ENCODE measurements at regions not wholly inside any gene's neighbourhood (a gene's known extent, or its start where the extent isn't known, plus 50 kb on each side); places are given as distances from the start of the nearest gene placed in this dataset.

DNA sequence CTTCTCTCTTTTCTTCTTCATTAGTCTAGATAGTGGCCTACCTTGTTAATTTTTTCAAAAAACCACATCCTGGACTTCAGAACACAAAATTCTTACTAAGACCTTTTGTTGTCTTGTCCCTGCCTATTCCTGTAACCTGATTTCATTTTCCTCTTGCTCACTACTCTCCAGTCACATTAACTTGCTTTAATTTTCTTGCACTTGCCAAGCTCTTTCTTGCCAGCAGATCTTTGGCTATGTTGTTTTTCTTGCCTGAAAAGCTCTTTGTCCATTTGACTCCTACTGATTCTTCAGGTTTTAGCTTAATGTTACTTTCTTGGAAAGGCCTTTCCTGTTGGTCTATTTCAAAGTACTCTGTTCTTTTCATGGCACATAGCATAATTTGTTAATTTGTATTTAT is 356.8 kb downstream of the OSTF1 start:
- Histone ChIP-seq H3K9ac (ENCODE audit: low read length) (no peak overlapping the region), H3K27ac (ENCODE audit: low read depth, low read length) (no peak overlapping the region), H4K20me1 (ENCODE audit: insufficient read depth) (no peaks in the 10 kb centered on the region), H3K79me2 (ENCODE audit: insufficient read depth, low read length) (no peaks in the 10 kb centered on the region), H3K27me3 (ENCODE audit: insufficient read depth, low read length) (no peaks in the 10 kb centered on the region), H3K36me3 (ENCODE audit: control insufficient read depth in 1 of 2, insufficient read depth in 2 of 2, low read length in 2 of 2) (no peaks in the 10 kb centered on the region), H3K9me2 (ENCODE audit: insufficient read depth) (no peaks in the 10 kb centered on the region), H3K4me2 (ENCODE audit: low read length) (no peak overlapping the region), H3K4me3 (replicated peaks in 1 of 2; ENCODE audit: low read depth in 1 of 2, low read length in 2 of 2) (no peak overlapping the region), H2AFZ (ENCODE audit: low read depth, low read length, poor library complexity, severe bottlenecking) (no peak overlapping the region), H3K4me1 (ENCODE audit: control insufficient read depth in 1 of 2, insufficient read depth in 2 of 2, low read length in 2 of 2) (no peaks in the 10 kb centered on the region), H3K9me3 (ENCODE audit: control insufficient read depth in 1 of 2, insufficient read depth in 1 of 2, low read depth in 1 of 2, low read length in 2 of 2) (no peaks in the 10 kb centered on the region)
- ChIA-PET RAD21 (ENCODE audit: low non-redundant PET in 1 of 2, low total read pairs in 2 of 2, uncharacterized antibody in 2 of 2, unreplicated experiment in 2 of 2) (no interaction called here), CTCF (no interaction called here), POLR2A (no interaction called here)
- TF ChIP-seq ZNF274 (IDR thresholded peaks at IDR 0.05; ENCODE audit: low read depth, low read length) (no peak), CBX3 (IDR thresholded peaks at IDR 0.05; ENCODE audit: low read depth) (no peak), POLR2AphosphoS5 (IDR thresholded peaks at IDR 0.05; ENCODE audit: low read depth, low read length) (no peak), SRF (IDR thresholded peaks at IDR 0.05; ENCODE audit: low read depth) (no peak), CEBPB (IDR thresholded peaks at IDR 0.05; ENCODE audit: low read depth) (no peak), EZH2 (IDR thresholded peaks at IDR 0.05) (no peak), JUND (IDR thresholded peaks at IDR 0.05) (no peak), FOSL1 (IDR thresholded peaks at IDR 0.05; ENCODE audit: low read depth) (no peak)
- TF ChIP-seq, protein P1, sequence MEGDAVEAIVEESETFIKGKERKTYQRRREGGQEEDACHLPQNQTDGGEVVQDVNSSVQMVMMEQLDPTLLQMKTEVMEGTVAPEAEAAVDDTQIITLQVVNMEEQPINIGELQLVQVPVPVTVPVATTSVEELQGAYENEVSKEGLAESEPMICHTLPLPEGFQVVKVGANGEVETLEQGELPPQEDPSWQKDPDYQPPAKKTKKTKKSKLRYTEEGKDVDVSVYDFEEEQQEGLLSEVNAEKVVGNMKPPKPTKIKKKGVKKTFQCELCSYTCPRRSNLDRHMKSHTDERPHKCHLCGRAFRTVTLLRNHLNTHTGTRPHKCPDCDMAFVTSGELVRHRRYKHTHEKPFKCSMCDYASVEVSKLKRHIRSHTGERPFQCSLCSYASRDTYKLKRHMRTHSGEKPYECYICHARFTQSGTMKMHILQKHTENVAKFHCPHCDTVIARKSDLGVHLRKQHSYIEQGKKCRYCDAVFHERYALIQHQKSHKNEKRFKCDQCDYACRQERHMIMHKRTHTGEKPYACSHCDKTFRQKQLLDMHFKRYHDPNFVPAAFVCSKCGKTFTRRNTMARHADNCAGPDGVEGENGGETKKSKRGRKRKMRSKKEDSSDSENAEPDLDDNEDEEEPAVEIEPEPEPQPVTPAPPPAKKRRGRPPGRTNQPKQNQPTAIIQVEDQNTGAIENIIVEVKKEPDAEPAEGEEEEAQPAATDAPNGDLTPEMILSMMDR (IDR thresholded peaks at IDR 0.05 in 2 of 3, conservative IDR thresholded peaks at IDR 0.05 in 1 of 3; ENCODE audit: borderline replicate concordance in 1 of 3, insufficient read depth in 1 of 3, low read depth in 2 of 3, low read length in 2 of 3): no peak
- ATAC-seq (no peak), DNase-seq (ENCODE audit: low read depth, low spot score) (no peak)
- no TSS peak for BruUV-seq (replicated peaks)
- intact Hi-C loops (cut with micrococcal nuclease): no loop called here

DNA sequence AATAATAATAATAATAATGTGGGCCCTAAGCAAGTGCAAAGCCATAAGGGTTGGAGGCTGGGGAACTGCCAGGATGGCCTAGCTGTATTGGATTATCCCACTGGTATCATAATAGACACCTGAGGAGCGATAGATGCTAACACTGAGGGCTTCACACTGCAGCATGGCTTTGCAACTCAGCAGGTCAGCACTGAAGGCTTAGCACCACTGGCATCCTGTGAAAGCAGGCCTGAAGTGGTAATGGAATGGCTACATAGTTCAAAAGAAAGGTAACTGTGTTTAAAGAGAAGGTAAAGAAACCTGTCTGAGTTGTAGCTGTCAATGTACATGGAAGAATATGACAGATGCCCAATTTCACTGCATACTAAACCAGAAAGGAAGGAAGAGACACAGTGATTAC is 359.0 kb downstream of the OSTF1 start:
- ATAC-seq (no peak), DNase-seq (ENCODE audit: low read depth, low spot score) (no peak)
- BruUV-seq (replicated peaks): no TSS peak
- ChIA-PET POLR2A (no interaction called here), CTCF (no interaction called here), RAD21 (ENCODE audit: low non-redundant PET in 1 of 2, low total read pairs in 2 of 2, uncharacterized antibody in 2 of 2, unreplicated experiment in 2 of 2) (no interaction called here)
- Histone ChIP-seq H2AFZ (ENCODE audit: low read depth, low read length, poor library complexity, severe bottlenecking) (no peak overlapping the region), H3K4me1 (ENCODE audit: control insufficient read depth in 1 of 2, insufficient read depth in 2 of 2, low read length in 2 of 2) (no peaks in the 10 kb centered on the region), H3K9ac (ENCODE audit: low read length) (no peak overlapping the region), H3K27me3 (ENCODE audit: insufficient read depth, low read length) (peaks cover 12% of the 10 kb centered on the region; the same call in 1 of the 2 replicates), H3K36me3 (ENCODE audit: control insufficient read depth in 1 of 2, insufficient read depth in 2 of 2, low read length in 2 of 2) (no peaks in the 10 kb centered on the region), H3K4me3 (replicated peaks in 1 of 2; ENCODE audit: low read depth in 1 of 2, low read length in 2 of 2) (no peak overlapping the region), H3K9me2 (ENCODE audit: insufficient read depth) (no peaks in the 10 kb centered on the region), H3K9me3 (ENCODE audit: control insufficient read depth in 1 of 2, insufficient read depth in 1 of 2, low read depth in 1 of 2, low read length in 2 of 2) (no peaks in the 10 kb centered on the region), H3K4me2 (ENCODE audit: low read length) (no peak overlapping the region), H4K20me1 (ENCODE audit: insufficient read depth) (no peaks in the 10 kb centered on the region), H3K27ac (ENCODE audit: low read depth, low read length) (no peak overlapping the region), H3K79me2 (ENCODE audit: insufficient read depth, low read length) (no peaks in the 10 kb centered on the region)
- intact Hi-C loops (cut with micrococcal nuclease): no loop called here
- TF ChIP-seq EGR1 (IDR thresholded peaks at IDR 0.05; ENCODE audit: low read depth): no peak
- no peak for TF ChIP-seq YY1 (IDR thresholded peaks at IDR 0.05; ENCODE audit: extremely low read depth, insufficient replicate concordance, low read depth, low read length)
- TF ChIP-seq TCF7L2 (IDR thresholded peaks at IDR 0.05; ENCODE audit: borderline replicate concordance, extremely low read depth, insufficient read depth, insufficient read length): no peak
- no peak for TF ChIP-seq SRF (IDR thresholded peaks at IDR 0.05; ENCODE audit: low read depth)
- no peak for TF ChIP-seq POLR2A (IDR thresholded peaks at IDR 0.05; ENCODE audit: borderline replicate concordance, extremely low read depth, insufficient read depth, insufficient read length)
- TF ChIP-seq, protein P1 (IDR thresholded peaks at IDR 0.05 in 2 of 3, conservative IDR thresholded peaks at IDR 0.05 in 1 of 3; ENCODE audit: borderline replicate concordance in 1 of 3, insufficient read depth in 1 of 3, low read depth in 2 of 3, low read length in 2 of 3): no peak
- no peak for TF ChIP-seq ZFX (IDR thresholded peaks at IDR 0.05)
- no peak for TF ChIP-seq FOSL1 (IDR thresholded peaks at IDR 0.05; ENCODE audit: low read depth)
- no peak for TF ChIP-seq SIN3A (IDR thresholded peaks at IDR 0.05; ENCODE audit: low read depth)
- TF ChIP-seq RAD21 (IDR thresholded peaks at IDR 0.05; ENCODE audit: low read depth): no peak
- TF ChIP-seq EZH2phosphoT487 (IDR thresholded peaks at IDR 0.05; ENCODE audit: borderline replicate concordance): no peak
- TF ChIP-seq ZNF274 (IDR thresholded peaks at IDR 0.05; ENCODE audit: low read depth, low read length): no peak
- no peak for TF ChIP-seq CBX3 (IDR thresholded peaks at IDR 0.05; ENCODE audit: low read depth)
- no peak for TF ChIP-seq MAX (IDR thresholded peaks at IDR 0.05)
- no peak for TF ChIP-seq EZH2 (IDR thresholded peaks at IDR 0.05)
- TF ChIP-seq JUND (IDR thresholded peaks at IDR 0.05): no peak
